GM23338 (cell line): ENCODE measurements at regions not wholly inside any gene's neighbourhood (a gene's known extent, or its start where the extent isn't known, plus 50 kb on each side); places are given as distances from the start of the nearest gene placed in this dataset.

Experiments
- ATAC-seq: fragments of 200-7000 bp; cut with Tn5 transposase; 3 replicates; pipeline ENCODE4 v1.9.1; 2020
- DNase-seq: peaks from one replicate; pipeline ENCODE4 v3.0.0-alpha.2; 2015; ENCODE audit warnings: low spot score
- H2AFZ ChIP-seq: fragments of 200-600 bp; sonication (generic); 2 replicates; pipeline ENCODE4 v1.8.0; 2016; ENCODE audit warnings: antibody characterized with exemption, mild to moderate bottlenecking, moderate library complexity
- H3F3A ChIP-seq: fragments of 200-600 bp; sonication (generic); replicated peaks from 2 replicates; pipeline ENCODE4 v1.8.0; 2017; ENCODE audit warnings: antibody characterized with exemption, mixed run types, low read depth
- H3K27ac ChIP-seq: fragments of 200-600 bp; sonication (generic); 2 replicates; pipeline ENCODE4 v1.6.1; 2016; ENCODE audit warnings: low read depth
- H3K27me3 ChIP-seq: fragments of 200-600 bp; sonication (generic); 2 replicates; pipeline ENCODE4 v1.8.0; 2016; ENCODE audit warnings: mild to moderate bottlenecking, mixed run types, moderate library complexity; ENCODE audit not compliant: insufficient read depth
- H3K36me3 ChIP-seq: fragments of 200-600 bp; sonication (generic); 2 replicates; pipeline ENCODE4 v1.8.0; 2016; ENCODE audit warnings: mild to moderate bottlenecking; ENCODE audit not compliant: insufficient read depth
- H3K4me1 ChIP-seq: fragments of 200-600 bp; sonication (generic); 2 replicates; pipeline ENCODE4 v1.8.0; 2016; ENCODE audit warnings: mild to moderate bottlenecking, moderate library complexity; ENCODE audit not compliant: insufficient read depth
- H3K4me2 ChIP-seq: fragments of 200-600 bp; sonication (generic); 2 replicates; pipeline ENCODE4 v1.7.1; 2017; ENCODE audit warnings: mixed run types
- H3K4me3 ChIP-seq: fragments of 200-600 bp; sonication (generic); 2 replicates; pipeline ENCODE4 v1.6.1; 2016; ENCODE audit warnings: mixed run types
- H3K79me2 ChIP-seq: fragments of 200-600 bp; sonication (generic); replicated peaks from 2 replicates; pipeline ENCODE4 v1.8.0; 2017; ENCODE audit warnings: mild to moderate bottlenecking; ENCODE audit not compliant: insufficient read depth
- H3K9me2 ChIP-seq: fragments of 200-600 bp; sonication (generic); 2 replicates; pipeline ENCODE4 v1.8.0; 2017; ENCODE audit not compliant: insufficient read depth
- H4K20me1 ChIP-seq: fragments of 200-600 bp; sonication (generic); replicated peaks from 2 replicates; pipeline ENCODE4 v1.8.0; 2017; ENCODE audit warnings: mild to moderate bottlenecking; ENCODE audit not compliant: insufficient read depth
- H3K27ac Mint-ChIP-seq: 2 replicates; pipeline ENCODE4 v1.8.0; 2020; ENCODE audit warnings: inconsistent platforms, mild to moderate bottlenecking, moderate library complexity, mixed read lengths
- H3K27me3 Mint-ChIP-seq: 3 replicates; pipeline ENCODE4 v1.8.0; 2022; ENCODE audit warnings: low read depth, mild to moderate bottlenecking, moderate library complexity, mixed read lengths, inconsistent platforms; ENCODE audit not compliant: insufficient read depth, poor library complexity
- H3K36me3 Mint-ChIP-seq: 3 replicates; pipeline ENCODE4 v1.8.0; 2021; ENCODE audit warnings: low read depth, mild to moderate bottlenecking, inconsistent platforms, moderate library complexity, mixed read lengths
- H3K4me1 Mint-ChIP-seq: 3 replicates; pipeline ENCODE4 v1.8.0; 2020; ENCODE audit warnings: mild to moderate bottlenecking, inconsistent platforms, mixed read lengths
- H3K4me3 Mint-ChIP-seq: 3 replicates; pipeline ENCODE4 v1.8.0; 2021; ENCODE audit warnings: moderate library complexity, mild to moderate bottlenecking, inconsistent platforms, mixed read lengths
- H3K9me3 Mint-ChIP-seq: 3 replicates; pipeline ENCODE4 v1.8.0; 2020; ENCODE audit warnings: moderate library complexity, mild to moderate bottlenecking, inconsistent platforms, mixed read lengths
- CREB1 ChIP-seq: fragments of 250-450 bp; sonication (Bioruptor Pico); IDR thresholded peaks from 2 replicates; pipeline ENCODE4 v1.5.0; 2020; ENCODE audit warnings: low read depth, mild to moderate bottlenecking, moderate library complexity
- JUNB ChIP-seq: IDR thresholded peaks from one replicate; pipeline ENCODE4 v1.6.1; 2016; ENCODE audit warnings: antibody characterized with exemption; ENCODE audit not compliant: unreplicated experiment
- NANOG ChIP-seq: IDR thresholded peaks from 2 replicates; pipeline ENCODE4 v1.6.1; 2016; ENCODE audit warnings: antibody characterized with exemption, borderline replicate concordance
- POLR2AphosphoS5 ChIP-seq: IDR thresholded peaks from 2 replicates; pipeline ENCODE4 v1.6.1; 2016; ENCODE audit warnings: antibody characterized with exemption, low read depth
- STAT1 ChIP-seq: IDR thresholded peaks from one replicate; pipeline ENCODE4 v1.6.1; 2016; ENCODE audit warnings: antibody characterized with exemption; ENCODE audit not compliant: unreplicated experiment
- ZNF114 ChIP-seq: fragments of 250-450 bp; sonication (Bioruptor Pico); IDR thresholded peaks from 2 replicates; pipeline ENCODE4 v1.5.0; 2020; ENCODE audit warnings: mild to moderate bottlenecking, moderate library complexity
- TF ChIP-seq, protein P1 (sequence below): IDR thresholded peaks from 2 replicates; pipeline ENCODE4 v1.6.1; 2016; ENCODE audit warnings: antibody characterized with exemption
- TF ChIP-seq, protein P2 (sequence below): IDR thresholded peaks from one replicate; pipeline ENCODE4 v1.6.1; 2018; ENCODE audit warnings: antibody characterized with exemption; ENCODE audit not compliant: unreplicated experiment
- TF ChIP-seq, protein P3 (sequence below): fragments of 250-450 bp; sonication (Bioruptor Pico); IDR thresholded peaks from 2 replicates; pipeline ENCODE4 v1.5.0; 2020; ENCODE audit warnings: mild to moderate bottlenecking, moderate library complexity

DNA sequence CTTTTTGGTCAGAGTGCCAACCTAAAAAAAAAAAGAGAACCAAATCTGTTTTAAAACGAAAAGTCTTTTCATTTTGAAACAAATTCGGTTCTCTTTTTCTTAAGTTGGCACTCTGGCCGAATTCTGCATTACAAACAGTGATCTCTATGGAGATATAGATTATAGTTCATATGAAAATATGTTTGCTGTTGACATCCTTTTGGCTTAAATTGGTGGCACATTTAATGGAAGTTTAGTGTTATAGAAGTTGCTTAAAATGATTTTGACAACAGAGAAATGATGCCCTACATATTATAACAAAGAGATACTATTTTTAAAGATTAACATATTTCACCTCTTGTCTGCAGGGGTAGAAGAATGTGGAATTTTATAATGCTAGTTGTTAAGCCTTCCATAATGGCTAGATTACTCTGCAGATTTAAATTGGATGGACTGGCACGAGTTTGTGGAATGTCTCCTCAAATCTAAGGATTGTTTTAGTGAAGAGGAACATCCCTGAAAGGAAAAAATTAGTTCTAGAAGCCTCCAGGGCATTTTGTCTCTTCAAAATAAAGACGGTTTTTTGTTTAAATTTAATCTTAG lies 222.9 kb upstream of the CDH2 start (continued):
- TF ChIP-seq ZNF114 = no peak
- TF ChIP-seq, protein P1, sequence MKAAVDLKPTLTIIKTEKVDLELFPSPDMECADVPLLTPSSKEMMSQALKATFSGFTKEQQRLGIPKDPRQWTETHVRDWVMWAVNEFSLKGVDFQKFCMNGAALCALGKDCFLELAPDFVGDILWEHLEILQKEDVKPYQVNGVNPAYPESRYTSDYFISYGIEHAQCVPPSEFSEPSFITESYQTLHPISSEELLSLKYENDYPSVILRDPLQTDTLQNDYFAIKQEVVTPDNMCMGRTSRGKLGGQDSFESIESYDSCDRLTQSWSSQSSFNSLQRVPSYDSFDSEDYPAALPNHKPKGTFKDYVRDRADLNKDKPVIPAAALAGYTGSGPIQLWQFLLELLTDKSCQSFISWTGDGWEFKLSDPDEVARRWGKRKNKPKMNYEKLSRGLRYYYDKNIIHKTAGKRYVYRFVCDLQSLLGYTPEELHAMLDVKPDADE = no peak
- no peak for TF ChIP-seq NANOG
- no peak for TF ChIP-seq STAT1
- TF ChIP-seq, protein P2, sequence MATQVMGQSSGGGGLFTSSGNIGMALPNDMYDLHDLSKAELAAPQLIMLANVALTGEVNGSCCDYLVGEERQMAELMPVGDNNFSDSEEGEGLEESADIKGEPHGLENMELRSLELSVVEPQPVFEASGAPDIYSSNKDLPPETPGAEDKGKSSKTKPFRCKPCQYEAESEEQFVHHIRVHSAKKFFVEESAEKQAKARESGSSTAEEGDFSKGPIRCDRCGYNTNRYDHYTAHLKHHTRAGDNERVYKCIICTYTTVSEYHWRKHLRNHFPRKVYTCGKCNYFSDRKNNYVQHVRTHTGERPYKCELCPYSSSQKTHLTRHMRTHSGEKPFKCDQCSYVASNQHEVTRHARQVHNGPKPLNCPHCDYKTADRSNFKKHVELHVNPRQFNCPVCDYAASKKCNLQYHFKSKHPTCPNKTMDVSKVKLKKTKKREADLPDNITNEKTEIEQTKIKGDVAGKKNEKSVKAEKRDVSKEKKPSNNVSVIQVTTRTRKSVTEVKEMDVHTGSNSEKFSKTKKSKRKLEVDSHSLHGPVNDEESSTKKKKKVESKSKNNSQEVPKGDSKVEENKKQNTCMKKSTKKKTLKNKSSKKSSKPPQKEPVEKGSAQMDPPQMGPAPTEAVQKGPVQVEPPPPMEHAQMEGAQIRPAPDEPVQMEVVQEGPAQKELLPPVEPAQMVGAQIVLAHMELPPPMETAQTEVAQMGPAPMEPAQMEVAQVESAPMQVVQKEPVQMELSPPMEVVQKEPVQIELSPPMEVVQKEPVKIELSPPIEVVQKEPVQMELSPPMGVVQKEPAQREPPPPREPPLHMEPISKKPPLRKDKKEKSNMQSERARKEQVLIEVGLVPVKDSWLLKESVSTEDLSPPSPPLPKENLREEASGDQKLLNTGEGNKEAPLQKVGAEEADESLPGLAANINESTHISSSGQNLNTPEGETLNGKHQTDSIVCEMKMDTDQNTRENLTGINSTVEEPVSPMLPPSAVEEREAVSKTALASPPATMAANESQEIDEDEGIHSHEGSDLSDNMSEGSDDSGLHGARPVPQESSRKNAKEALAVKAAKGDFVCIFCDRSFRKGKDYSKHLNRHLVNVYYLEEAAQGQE = no peak
- TF ChIP-seq CREB1 (CRISPR knock-in tag) = no peak

DNA sequence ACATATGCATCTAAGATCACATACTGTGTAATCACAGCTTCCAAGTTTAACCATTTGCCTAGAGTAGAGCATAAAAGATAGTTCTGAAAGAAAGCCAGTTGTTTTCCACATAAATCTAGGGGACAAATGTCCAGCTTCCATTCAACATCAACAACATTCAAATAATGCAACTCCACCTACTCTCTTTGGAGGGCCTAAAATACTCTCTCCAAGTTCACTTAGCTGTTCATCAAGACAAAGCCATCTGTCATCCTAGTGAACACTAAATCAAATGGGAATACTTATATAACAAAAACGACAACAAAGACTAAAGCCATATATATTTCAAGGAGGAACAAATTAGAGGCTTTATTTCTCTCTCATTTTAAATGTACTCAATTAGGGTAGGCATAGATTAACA lies 221.5 kb upstream of the CDH2 start:
- Histone ChIP-seq H3K27ac (no peak overlapping the region), H3K4me3 (no peak overlapping the region), H3F3A (no peaks in the 10 kb centered on the region), H3K36me3 (no peaks in the 10 kb centered on the region), H2AFZ (no peak overlapping the region), H3K9me2 (no peaks in the 10 kb centered on the region), H3K4me1 (no peaks in the 10 kb centered on the region), H3K27me3 (no peaks in the 10 kb centered on the region), H3K4me2 (no peak overlapping the region), H3K79me2 (no peaks in the 10 kb centered on the region), H4K20me1 (no peaks in the 10 kb centered on the region)
- H3K27me3 Mint-ChIP-seq = peaks cover 2% of the 10 kb centered on the region
- H3K36me3 Mint-ChIP-seq = no peaks in the 10 kb centered on the region
- H3K4me1 Mint-ChIP-seq = peaks cover 10% of the 10 kb centered on the region
- ATAC-seq (no peak), DNase-seq (no peak)
- no peak overlapping the region for H3K4me3 Mint-ChIP-seq
- H3K9me3 Mint-ChIP-seq = no peaks in the 10 kb centered on the region; the same call in 2 of the 3 replicates
- H3K27ac Mint-ChIP-seq = no peak overlapping the region
- no peak for TF ChIP-seq CREB1 (CRISPR knock-in tag)
- TF ChIP-seq JUNB = no peak
- TF ChIP-seq NANOG = no peak
- no peak for TF ChIP-seq POLR2AphosphoS5
- TF ChIP-seq, protein P2 = no peak
- TF ChIP-seq, protein P1 = no peak
- TF ChIP-seq, protein P3, sequence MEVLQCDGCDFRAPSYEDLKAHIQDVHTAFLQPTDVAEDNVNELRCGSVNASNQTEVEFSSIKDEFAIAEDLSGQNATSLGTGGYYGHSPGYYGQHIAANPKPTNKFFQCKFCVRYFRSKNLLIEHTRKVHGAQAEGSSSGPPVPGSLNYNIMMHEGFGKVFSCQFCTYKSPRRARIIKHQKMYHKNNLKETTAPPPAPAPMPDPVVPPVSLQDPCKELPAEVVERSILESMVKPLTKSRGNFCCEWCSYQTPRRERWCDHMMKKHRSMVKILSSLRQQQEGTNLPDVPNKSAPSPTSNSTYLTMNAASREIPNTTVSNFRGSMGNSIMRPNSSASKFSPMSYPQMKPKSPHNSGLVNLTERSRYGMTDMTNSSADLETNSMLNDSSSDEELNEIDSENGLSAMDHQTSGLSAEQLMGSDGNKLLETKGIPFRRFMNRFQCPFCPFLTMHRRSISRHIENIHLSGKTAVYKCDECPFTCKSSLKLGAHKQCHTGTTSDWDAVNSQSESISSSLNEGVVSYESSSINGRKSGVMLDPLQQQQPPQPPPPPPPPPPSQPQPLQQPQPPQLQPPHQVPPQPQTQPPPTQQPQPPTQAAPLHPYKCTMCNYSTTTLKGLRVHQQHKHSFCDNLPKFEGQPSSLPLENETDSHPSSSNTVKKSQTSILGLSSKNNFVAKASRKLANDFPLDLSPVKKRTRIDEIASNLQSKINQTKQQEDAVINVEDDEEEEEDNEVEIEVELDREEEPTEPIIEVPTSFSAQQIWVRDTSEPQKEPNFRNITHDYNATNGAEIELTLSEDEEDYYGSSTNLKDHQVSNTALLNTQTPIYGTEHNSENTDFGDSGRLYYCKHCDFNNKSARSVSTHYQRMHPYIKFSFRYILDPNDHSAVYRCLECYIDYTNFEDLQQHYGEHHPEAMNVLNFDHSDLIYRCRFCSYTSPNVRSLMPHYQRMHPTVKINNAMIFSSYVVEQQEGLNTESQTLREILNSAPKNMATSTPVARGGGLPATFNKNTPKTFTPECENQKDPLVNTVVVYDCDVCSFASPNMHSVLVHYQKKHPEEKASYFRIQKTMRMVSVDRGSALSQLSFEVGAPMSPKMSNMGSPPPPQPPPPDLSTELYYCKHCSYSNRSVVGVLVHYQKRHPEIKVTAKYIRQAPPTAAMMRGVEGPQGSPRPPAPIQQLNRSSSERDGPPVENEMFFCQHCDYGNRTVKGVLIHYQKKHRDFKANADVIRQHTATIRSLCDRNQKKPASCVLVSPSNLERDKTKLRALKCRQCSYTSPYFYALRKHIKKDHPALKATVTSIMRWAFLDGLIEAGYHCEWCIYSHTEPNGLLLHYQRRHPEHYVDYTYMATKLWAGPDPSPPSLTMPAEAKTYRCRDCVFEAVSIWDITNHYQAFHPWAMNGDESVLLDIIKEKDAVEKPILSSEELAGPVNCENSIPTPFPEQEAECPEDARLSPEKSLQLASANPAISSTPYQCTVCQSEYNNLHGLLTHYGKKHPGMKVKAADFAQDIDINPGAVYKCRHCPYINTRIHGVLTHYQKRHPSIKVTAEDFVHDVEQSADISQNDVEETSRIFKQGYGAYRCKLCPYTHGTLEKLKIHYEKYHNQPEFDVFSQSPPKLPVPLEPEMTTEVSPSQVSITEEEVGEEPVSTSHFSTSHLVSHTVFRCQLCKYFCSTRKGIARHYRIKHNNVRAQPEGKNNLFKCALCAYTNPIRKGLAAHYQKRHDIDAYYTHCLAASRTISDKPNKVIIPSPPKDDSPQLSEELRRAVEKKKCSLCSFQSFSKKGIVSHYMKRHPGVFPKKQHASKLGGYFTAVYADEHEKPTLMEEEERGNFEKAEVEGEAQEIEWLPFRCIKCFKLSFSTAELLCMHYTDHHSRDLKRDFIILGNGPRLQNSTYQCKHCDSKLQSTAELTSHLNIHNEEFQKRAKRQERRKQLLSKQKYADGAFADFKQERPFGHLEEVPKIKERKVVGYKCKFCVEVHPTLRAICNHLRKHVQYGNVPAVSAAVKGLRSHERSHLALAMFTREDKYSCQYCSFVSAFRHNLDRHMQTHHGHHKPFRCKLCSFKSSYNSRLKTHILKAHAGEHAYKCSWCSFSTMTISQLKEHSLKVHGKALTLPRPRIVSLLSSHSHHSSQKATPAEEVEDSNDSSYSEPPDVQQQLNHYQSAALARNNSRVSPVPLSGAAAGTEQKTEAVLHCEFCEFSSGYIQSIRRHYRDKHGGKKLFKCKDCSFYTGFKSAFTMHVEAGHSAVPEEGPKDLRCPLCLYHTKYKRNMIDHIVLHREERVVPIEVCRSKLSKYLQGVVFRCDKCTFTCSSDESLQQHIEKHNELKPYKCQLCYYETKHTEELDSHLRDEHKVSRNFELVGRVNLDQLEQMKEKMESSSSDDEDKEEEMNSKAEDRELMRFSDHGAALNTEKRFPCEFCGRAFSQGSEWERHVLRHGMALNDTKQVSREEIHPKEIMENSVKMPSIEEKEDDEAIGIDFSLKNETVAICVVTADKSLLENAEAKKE = no peak
